Fibroblast of gingiva (primary cell): ENCODE measurements at regions not wholly inside any gene's neighbourhood (a gene's known extent, or its start where the extent isn't known, plus 50 kb on each side); places are given as distances from the start of the nearest gene placed in this dataset.
"Not testable (repeated sequence)": the region's sequence is repeated elsewhere in the genome, so short reads cannot be mapped to it uniquely, and the experiment has no call there.

Experiments used
- DNase-seq: peaks from one replicate; pipeline ENCODE4 v3.0.0-alpha.2; 2011; ENCODE audit warnings: low read depth

DNA sequence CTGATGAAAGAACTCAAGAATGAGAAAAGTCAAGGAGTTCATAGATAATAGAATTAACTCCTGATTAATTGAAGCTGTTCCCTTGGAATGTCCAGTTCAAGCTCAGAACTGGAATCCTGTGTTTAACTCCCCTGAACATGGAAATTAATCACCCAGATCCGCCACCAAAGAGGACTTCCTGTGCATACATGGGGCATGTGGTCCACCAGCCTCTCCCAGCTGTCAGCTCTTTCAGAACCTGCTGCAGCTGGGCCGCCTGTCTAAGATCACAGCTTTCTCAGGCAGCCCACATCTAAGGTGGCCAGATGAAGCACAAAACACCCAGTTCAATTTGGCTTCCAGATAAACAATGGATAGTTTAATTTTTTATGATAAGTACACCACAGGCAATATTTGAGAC, 203.7 kb upstream of the COX10 start:
- DNase-seq, result no peak

DNA sequence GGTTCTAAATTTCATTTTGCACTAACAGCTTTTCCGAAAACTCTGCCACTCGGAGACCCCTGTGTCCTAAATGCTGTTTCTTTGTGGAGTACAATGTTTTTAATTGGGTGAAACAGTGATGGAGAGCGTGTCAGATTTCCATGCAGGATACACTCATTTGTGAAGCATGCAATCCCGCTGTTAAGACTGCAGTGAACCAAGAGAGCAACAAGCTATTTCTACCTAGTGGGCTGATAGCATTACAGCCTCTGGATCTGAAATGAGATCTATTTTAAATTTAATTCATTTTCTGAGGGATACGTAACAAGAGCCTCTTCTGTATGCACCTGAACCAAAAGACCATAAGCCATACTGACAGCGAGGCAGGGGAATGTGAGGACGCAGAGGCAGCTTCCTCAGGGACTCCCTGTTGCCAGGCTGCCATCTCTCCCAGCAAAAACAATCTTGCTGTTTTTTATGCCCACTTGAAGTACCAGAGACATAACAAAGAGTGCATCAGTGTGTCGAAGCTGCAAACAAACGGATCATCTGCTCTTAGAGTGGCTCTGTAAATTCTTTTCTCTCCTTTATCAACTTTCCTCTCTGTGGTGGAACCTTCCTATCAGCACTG, 199.9 kb upstream of the COX10 start:
- no peak for DNase-seq

DNA sequence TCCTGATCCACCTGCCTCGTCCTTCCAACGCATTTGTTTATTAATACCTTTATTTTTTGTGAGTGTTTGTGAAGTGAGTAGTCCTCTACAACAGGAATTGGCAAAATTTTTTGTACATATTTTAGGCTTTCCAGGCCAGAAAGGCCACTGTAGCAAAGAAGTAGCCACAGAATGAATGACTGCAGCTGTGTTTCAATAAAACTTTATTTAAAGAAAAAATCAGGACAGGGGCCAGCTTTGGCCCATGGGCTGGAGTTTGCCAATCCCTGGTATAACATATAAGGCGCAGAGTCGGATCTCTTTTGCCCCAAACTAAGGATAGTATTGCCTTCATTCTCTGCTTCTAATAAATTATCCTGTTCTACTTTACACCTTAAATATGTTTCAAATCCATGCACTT, 198.0 kb upstream of the COX10 start:
- DNase-seq, result no peak

DNA sequence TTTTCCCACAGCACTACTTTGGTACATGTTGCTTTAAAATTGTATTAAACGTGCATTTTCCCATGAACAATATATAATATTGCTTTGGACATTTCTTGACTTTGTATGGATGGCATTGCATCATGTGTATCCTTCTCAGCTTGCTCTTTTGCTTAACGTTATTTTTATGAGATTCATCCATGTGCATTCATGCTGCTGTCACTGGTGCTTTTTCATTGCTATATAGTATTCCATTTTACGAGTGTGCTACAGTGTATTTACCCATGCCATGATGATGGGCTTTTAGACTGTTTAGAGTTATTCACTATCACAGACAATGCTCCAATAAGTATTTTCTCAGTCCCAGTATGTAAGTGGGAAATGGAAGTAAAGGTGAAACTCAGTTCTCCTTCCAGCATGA, 195.2 kb upstream of the COX10 start:
- DNase-seq, result no peak

DNA sequence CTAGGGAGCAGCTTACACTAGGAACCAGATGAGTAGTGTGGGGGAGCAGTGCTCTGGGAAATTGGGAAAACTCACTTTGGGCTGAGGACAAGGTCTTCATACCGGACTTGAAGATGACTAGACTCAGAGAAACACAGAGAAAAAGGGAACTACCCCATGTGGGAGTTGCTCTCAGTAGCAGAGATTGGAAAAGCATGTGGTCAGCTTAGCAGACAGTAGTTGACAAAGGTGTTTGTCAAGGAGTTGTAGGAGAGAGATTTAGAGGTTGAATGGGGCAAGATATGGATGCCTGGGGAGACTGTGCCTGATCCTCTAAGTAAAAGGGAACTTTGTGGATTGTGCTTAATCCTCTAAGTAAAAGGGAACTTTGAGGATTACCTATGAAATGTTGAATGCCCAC, 194.5 kb upstream of the COX10 start:
- no peak for DNase-seq

DNA sequence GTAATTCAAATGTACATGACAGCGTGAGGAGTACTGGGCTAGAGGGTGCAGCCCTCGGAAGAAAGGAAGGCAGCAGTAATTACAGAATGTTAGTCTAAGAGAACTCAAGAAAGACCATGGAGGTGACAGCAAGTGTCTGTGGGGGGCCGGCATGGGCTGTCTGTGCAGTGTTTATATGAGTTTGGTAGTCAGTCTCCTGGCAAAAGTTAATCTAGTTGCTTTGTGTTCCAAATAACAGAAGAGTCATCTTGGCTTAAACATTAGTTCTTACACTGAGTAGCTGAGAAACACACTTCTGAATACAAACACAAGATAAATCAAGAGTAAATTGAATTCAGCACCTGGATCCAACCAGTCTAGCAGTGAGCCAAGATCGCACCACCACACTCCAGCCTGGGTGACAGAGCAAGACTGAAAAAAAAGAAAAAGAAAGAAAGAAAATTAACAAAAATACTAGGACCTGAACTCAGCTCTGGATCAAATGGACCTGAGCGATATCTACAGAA, 189.3 kb upstream of the COX10 start:
- no peak for DNase-seq

DNA sequence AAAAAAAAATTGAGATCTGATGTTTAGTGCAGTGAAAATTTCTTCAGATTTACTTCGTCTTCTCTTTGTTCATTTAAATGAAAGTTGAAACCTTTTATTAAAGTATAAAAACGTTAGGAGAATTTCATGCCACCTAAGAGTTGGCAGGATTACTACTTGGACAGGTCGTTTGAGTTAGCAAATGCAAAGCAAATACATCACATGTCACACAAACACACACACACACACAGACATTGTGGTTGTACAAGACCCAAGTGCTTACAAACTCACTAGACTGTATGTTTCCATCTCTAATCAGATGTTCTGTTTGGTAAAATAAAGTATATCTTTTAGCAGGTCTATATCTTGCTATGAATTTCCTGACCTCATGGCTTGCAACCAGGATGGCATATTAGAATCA, 185.6 kb upstream of the COX10 start:
- DNase-seq, result no peak

DNA sequence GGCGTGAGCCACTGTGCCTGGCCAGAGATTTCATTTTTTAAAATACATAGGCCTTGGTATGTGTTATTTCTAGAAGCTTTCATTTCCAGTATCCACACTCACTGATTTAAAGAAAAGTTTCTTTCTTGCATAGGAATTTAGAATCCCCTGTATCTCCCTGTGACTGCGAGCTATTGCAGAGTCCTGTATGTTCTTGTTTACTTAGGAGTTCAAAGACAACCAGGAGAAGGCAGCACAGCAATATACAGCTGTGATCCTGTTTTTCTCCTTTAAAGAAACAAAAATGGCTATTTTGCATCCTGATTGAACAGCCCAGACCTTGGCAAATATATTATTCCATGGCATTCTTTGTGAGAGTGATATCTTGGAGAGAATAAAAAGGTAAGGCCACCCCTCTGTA, 185.0 kb upstream of the COX10 start:
- no peak for DNase-seq

DNA sequence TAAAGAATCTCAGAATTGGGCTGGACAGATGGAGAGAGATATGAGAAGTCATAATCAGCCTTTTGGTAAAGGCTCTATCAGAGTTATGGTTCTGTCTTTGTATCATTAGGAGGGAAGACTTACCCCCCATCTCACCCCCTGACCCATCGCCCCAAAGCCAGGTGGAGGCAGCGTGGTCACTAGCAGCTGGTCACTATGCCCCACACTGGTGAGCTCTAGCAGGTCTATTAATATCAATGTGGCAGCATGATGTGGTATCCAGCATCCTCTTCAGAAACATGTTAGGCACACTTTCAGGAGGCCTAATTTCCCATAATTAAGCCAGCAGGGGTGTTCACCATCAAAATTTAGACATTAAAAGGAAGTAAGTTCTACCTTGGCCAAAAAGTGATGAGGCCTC, 183.8 kb upstream of the COX10 start:
- no peak for DNase-seq

DNA sequence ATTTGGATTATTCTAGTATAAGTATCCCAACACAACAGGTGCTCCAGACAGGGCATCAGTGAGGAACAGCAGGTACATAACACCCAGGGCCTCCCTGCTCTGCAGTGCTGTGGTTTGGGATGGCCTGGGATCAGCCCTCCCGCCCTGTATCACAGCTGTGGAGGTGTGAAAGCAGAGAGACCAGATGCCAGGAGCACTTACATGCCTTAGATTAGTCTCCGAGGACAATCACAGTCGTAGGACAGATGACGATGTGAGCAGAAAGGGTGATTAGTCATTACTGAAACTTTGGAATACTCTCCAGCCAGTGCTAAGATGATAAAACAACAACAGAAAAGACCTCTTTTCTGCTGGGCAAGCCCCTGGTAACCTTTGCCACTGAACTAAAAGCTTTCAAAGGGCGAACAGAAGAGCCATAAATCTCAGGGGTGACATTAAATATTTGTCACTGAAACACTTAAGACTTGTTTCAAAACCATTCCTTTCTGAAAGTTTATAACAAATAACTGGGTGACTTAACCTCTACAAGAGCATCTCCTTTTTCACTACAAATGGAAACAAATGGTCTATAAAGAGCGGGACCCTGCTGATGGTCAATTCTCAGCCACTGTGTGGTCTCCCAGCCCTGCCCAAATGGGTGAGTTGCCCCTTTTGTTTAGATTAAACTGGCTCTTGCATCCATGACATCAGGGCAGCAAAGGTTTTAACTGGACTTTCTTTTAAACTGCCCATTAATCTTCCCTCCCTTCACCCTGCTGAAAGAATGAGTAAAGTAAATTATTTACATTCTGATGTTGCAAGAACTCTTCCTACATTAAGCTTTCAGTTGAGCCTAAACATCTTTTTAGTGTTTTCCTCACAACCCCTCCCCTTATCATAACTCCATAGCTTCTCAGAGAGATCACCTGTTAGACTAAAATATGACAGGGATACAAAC, 183.1 kb upstream of the COX10 start:
- DNase-seq, result no peak

DNA sequence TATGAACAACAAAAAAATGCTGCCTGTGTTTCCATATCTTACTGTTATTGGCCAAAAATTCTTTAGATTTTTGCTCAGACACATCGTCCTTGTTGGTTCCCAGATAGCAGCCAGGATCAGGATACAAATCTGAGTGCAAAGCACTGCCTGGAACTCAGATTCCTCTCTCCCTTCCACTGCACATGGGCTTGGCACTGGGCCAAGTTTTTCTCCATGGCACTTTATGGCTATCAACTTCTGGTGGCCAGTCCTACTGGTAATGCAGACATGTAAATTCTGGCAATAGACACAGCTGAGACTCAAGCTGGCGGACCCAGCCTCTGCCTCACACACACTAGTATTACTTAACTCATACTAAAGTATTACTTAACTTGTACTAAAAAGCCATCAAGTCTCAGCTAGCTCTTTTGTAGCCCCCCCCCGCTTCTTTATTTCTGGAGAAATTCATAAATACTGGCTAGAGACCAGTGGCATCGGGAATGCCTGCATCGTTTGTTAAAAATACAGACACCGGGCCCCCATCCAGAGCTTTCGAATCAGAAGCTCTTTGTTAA, 181.2 kb upstream of the COX10 start:
- DNase-seq, result no peak

DNA sequence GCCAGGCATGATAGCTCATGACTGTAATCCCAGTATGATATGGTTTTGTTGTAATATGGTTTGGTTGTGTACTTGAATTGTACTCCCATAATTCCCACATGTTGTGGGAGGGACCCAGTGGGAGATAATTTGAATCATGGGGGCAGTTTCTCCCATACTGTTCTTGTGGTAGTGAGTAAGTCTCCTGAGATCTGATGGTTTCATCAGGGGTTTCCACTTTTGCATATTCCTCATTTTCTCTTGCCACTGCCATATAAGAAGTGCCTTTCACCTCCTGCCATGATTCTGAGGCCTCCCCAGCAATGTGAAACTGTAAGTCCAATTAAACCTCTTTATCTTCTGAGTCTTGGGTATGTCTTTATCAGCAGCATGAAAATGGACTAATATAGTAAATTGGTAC, 160.3 kb upstream of the COX10 start:
- DNase-seq, result not testable (repeated sequence)

DNA sequence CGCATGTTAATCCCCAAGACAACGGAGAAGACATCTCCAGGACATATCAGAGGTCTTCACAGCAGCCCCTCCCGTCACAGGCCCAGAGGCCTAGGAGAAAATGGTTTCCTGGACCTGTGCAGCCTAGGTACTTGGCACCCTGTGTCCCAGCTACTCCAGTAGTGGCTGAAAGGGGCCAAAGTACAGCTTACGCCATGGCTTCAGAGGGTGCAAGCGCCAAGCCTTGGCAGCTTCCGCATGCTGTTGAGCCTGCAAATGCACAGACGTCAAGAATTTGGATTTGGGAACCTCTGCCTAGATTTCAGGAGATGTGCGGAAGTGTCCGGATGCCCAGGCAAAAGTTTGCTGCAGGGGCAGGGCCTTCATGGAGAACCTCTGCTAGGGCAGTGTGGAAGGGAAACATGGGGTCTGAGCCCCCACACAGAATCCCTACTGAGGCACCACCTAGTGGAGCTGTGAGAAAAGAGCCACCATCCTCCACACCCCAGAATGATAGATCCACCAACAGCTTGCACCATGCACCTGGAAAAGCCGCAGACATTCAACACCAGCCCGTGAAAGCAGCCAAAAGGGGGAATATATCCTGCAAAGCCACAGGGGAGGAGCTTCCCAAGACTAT, 159.3 kb upstream of the COX10 start:
- DNase-seq, result no peak

DNA sequence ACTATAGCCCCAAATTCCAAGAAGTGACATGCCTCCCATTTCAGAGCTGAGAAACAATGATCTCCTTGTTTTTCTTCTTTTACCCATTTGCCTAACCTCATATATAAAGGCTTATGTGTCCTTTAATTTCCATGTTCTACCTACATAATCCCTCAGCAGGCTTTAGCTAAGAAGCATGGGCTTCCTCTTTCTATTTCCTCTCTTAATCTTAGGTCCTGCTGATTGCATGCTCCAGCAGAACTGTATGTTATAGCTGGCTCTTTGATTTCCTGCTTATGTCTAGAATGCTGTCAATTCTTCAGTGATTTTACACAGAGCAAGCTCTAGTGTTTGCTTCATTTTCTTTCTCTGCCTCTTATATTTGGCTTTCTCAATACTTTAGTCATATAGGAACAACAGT, 151.7 kb upstream of the COX10 start:
- no peak for DNase-seq

DNA sequence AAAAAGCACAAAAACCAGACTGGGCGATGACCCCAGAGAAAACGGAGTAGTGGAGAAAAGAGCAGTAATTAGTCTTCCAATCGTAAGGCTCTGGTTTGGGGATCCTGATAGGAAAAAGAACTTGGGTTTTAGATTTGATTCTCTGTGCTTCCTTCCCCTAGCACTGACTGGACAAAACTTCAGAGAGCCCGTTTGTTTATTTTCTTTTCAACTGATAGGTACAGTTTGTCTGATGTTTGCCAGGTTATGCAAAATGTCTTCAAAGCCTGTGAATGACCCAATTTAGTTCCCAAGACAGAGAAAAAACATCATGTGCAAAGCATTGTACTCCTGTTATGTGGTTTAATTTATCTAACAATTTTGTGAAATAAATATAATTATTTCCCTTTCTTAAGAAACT, 151.1 kb upstream of the COX10 start:
- DNase-seq, result no peak

DNA sequence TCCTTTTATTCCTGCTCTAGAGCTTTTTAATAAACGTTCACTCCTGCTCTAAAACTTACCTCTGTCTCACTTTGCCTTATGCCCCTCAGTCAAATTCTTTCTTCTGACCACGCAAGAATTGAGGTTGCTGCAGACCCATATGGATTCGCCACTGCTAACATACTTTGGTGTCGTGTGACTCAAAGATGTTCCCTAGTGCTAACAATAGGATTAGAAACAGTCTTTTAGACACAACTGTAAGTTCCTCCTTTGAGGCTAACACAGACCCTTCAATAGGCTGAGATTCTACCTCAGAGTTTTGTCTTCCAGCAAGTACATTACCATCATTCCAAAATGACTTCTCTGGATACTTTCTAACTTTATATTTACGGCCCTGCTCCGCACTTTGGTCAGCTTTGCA, 149.5 kb upstream of the COX10 start:
- no peak for DNase-seq

DNA sequence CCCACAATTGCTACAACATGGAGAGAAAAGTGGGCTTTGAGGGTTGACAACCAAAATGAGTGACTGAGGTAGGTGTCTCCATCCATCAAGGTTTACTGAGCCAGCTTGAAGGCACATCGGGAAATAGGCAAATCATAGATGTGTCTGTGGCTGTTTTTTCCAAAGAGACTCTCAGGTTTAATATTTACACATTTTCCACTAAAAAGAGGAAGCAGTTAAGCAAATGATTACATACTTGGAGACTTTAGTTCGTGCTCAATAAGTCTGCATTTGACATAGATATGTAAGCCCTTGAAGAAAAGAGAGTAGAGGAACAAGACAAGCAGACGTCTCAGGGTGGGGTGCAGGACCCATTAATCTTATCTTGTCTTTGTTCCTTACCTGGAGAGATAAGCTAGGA, 148.9 kb upstream of the COX10 start:
- DNase-seq, result no peak

DNA sequence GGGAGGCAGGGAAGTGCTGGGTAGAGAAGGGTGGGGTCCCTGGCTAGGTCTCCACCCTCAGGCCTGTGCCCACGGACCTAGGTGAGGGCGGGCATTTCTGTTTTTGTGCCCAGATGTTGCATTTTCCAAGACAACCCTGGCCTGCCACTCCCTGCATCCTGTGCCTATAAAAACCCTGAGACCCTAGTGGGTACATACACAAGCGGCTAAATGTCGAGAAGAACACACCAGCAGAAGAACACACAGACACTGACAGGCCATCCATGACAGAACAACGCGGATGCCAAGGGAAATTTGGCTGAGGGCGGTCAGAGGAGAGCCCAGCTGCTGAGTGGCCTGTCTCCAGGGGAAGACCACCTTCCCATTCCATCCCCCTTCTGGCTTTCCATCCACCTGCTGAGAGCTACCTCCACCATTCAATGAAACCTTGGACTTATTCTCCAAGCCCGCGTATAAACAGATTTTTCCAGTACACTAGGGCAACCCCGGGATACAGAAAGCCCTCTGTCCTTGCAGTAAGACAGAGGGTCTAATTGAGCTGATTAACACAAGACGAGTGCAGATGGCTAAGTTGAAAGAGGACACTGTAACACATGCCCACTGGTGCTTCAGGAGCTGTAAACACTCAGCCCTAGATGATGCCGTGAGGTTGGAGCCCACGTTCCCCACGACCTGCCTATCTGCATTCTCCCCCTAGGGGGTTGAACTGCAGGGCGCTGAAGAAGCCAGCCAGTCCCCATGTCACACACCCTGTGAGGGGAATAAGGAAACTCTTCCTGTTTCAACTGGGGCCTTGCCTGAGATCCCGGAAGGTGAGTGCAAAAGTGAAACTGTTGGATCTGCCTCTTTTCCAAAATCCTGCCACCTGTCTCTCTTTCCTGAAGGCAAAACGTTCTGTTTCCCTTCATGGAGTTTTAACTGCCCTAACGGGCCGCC, 147.2 kb upstream of the COX10 start:
- no peak for DNase-seq

DNA sequence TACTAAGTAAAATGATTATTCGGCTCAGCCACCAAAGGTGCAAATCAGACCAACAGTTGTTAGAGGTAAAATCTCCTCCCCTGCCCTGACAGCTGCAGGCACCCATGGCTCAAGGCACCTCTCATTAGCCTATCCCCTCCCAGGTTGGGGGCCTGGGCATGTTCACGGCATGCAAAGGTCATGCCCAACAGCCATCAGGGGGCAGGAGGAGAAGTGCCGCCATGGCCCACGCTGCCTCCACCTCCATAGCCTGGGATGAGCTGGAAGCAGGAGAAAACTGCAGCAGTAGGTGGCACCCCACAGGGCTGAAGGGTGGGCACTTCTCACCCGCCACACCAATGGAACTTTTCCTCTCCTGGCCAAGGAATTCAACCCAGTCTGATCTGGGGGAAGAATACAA, 146.4 kb upstream of the COX10 start:
- DNase-seq, result no peak

DNA sequence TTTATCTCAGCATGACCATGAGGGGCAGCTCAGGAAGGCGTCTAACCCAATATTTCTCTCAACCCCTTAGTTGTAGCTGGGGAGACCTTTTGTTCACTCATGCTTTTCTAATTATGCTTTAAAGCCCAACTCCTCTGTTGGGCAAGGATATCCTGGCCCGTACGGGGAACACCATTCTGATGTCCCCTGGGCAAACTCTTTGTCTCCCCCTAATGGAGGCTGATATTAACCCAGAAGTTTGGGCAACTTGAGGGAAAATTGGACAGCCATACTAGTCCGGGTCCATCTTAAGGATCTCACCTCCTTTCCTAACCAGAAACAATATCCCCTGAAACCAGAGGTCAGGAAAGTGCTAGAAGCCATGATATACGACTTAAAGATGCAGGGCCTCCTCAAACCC, 143.7 kb upstream of the COX10 start:
- no peak for DNase-seq

DNA sequence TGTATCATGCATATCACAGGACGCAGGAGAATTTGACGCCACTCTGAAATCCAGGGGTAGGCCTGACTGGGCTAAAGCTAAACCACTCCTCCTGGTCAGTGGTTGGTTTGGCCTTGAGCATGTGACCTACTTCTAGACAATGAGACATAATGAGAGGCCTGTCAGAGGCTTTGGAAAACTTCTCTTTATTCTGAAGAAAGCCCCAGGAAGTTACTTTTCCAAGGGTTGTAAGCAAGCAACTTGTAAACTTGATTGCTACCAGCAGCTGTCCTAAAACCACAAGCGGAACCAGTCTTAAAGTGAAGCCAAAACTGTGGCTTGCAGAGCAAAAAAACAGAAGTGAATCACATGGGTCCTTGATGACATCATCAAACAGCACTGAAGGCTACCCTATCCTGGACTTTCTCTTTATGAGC, 138.2 kb upstream of the COX10 start:
- DNase-seq, result peak; percentile 71
